Endothelial cell (in vitro differentiated cells): ENCODE measurements at regions not wholly inside any gene's neighbourhood (a gene's known extent, or its start where the extent isn't known, plus 50 kb on each side); places are given as distances from the start of the nearest gene placed in this dataset.

Source experiments
- DNase-seq: peaks from one replicate; pipeline ENCODE4 v3.0.0; 2021; ENCODE audit warnings: low spot score
- H3K27ac Mint-ChIP-seq: one replicate; pipeline ENCODE4 v1.8.0; 2021; ENCODE audit warnings: mixed read lengths, inconsistent platforms; ENCODE audit not compliant: unreplicated experiment
- H3K27me3 Mint-ChIP-seq: one replicate; pipeline ENCODE4 v1.8.0; 2021; ENCODE audit warnings: mild to moderate bottlenecking, moderate library complexity, mixed read lengths, inconsistent platforms; ENCODE audit not compliant: unreplicated experiment
- H3K36me3 Mint-ChIP-seq: one replicate; pipeline ENCODE4 v1.8.0; 2021; ENCODE audit warnings: mild to moderate bottlenecking, low read depth, mixed read lengths, inconsistent platforms; ENCODE audit not compliant: unreplicated experiment
- H3K4me1 Mint-ChIP-seq: one replicate; pipeline ENCODE4 v1.8.0; 2021; ENCODE audit warnings: mild to moderate bottlenecking, mixed read lengths, inconsistent platforms; ENCODE audit not compliant: unreplicated experiment
- H3K4me3 Mint-ChIP-seq: one replicate; pipeline ENCODE4 v1.8.0; 2021; ENCODE audit warnings: mild to moderate bottlenecking, mixed read lengths, inconsistent platforms; ENCODE audit not compliant: unreplicated experiment
- H3K9me3 Mint-ChIP-seq: one replicate; pipeline ENCODE4 v1.8.0; 2021; ENCODE audit warnings: mixed read lengths, inconsistent platforms; ENCODE audit not compliant: unreplicated experiment
- CTCF ChIP-seq: fragments of 200-600 bp; sonication (generic); IDR thresholded peaks from one replicate; pipeline ENCODE4 v1.5.0; 2021; ENCODE audit warnings: antibody characterized with exemption; ENCODE audit not compliant: unreplicated experiment

GRCh38 chr14:83583201-83583600 is 1946.7 kb upstream of the FLRT2 start:
- no peak for DNase-seq
- no peaks in the 10 kb centered on the region for H3K4me1 Mint-ChIP-seq
- H3K4me3 Mint-ChIP-seq: no peak overlapping the region
- no peak for TF ChIP-seq CTCF
- no peak overlapping the region for H3K27ac Mint-ChIP-seq
- peaks cover 1% of the 10 kb centered on the region for H3K27me3 Mint-ChIP-seq
- H3K9me3 Mint-ChIP-seq: no peaks in the 10 kb centered on the region
- H3K36me3 Mint-ChIP-seq: no peaks in the 10 kb centered on the region

GRCh38 chr14:83594874-83595273 is 1935.1 kb upstream of the FLRT2 start:
- no peak for DNase-seq
- Mint-ChIP-seq H3K4me1 (no peaks in the 10 kb centered on the region), H3K27ac (no peak overlapping the region)

GRCh38 chr14:83607682-83608081 is 1922.3 kb upstream of the FLRT2 start:
- Mint-ChIP-seq H3K4me1 (no peaks in the 10 kb centered on the region), H3K27ac (no peak overlapping the region), H3K9me3 (no peaks in the 10 kb centered on the region), H3K36me3 (no peaks in the 10 kb centered on the region), H3K27me3 (no peaks in the 10 kb centered on the region), H3K4me3 (no peak overlapping the region)
- DNase-seq: no peak
- TF ChIP-seq CTCF: no peak

More at GRCh38 chr14:83594874-83595273, 1935.1 kb upstream of the FLRT2 start:
- Mint-ChIP-seq H3K9me3 (no peaks in the 10 kb centered on the region), H3K4me3 (no peak overlapping the region), H3K27me3 (no peaks in the 10 kb centered on the region), H3K36me3 (no peaks in the 10 kb centered on the region)
- no peak for TF ChIP-seq CTCF

GRCh38 chr14:83611491-83611890 is 1918.5 kb upstream of the FLRT2 start:
- TF ChIP-seq CTCF: no peak
- no peak for DNase-seq
- Mint-ChIP-seq H3K4me3 (no peak overlapping the region), H3K9me3 (no peaks in the 10 kb centered on the region), H3K27me3 (no peaks in the 10 kb centered on the region), H3K27ac (no peak overlapping the region), H3K36me3 (no peaks in the 10 kb centered on the region), H3K4me1 (no peaks in the 10 kb centered on the region)

- Mint-ChIP-seq H3K27ac (no peak overlapping the region), H3K4me1 (no peaks in the 10 kb centered on the region), H3K36me3 (no peaks in the 10 kb centered on the region), H3K27me3 (no peaks in the 10 kb centered on the region), H3K9me3 (no peaks in the 10 kb centered on the region), H3K4me3 (no peak overlapping the region)
- no peak for TF ChIP-seq CTCF
- DNase-seq: no peak
Measured at GRCh38 chr14:83611906-83612390, 1918.0 kb upstream of the FLRT2 start.
